NCI-H2029 treated with DMSO at 0.1 percent for 48 hours (cell line): ENCODE measurements at regions not wholly inside any gene's neighbourhood (a gene's known extent, or its start where the extent isn't known, plus 50 kb on each side); places are given as distances from the start of the nearest gene placed in this dataset.
"Not testable (repeated sequence)": the region's sequence is repeated elsewhere in the genome, so short reads cannot be mapped to it uniquely, and the experiment has no call there.

Experiments used
- DNase-seq: peaks from one replicate; lab custom pipeline; 2025; lab: John Stamatoyannopoulos, UW

DNA sequence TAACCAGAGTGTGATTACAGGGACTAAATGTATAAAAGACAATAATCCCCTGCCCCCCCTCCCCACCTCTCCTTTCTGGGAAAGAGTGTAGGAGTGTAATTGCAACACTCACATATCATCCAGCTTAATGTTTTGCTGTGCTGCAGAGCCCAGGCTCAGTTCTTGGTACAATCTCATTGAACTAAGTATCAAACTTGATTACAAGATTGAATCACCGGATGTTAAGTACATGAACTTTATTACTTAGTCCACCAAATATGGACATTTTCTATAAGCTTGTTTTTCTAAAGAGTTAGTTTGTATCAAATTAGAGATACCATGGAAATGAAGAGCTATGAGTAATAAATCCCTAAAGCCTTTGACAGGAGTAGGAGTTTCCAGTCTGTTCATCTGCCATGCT is 559.1 kb downstream of the ZNF674 start:
- no peak for DNase-seq

DNA sequence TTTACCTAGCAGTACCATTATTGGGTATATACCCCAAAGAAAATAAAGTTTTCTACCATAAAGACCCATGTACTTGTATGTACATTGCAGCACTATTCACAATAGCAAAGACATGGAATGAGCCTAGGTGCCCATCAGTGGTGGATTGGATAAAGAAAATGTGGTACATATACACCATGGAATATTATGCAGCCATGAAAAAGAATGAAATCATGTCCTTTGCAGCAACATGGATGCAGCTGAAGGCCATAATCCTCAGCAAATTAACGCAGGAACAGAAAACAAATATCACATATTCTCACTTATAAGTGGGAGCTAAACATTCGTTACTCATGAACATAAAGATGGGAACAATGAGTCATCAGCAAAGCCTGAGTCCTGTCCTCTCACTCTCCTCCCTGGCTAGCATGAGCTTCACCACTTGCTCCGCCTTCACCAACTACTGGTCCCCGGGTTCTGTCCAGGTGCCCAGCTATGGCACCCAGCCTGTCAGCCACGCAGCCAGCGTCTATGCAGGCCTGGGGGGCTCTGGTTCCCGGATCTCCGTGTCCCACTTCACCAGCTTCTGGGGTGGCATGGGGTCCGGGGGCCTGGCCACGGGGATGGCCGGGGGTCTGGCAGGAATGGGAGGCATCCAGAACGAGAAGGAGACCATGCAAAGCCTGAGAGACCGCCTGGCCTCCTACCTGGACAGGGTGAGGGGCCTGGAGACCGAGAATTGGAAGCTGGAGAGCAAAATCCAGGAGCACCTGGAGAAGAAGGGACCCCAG is 562.1 kb downstream of the ZNF674 start:
- not testable (repeated sequence) for DNase-seq

DNA sequence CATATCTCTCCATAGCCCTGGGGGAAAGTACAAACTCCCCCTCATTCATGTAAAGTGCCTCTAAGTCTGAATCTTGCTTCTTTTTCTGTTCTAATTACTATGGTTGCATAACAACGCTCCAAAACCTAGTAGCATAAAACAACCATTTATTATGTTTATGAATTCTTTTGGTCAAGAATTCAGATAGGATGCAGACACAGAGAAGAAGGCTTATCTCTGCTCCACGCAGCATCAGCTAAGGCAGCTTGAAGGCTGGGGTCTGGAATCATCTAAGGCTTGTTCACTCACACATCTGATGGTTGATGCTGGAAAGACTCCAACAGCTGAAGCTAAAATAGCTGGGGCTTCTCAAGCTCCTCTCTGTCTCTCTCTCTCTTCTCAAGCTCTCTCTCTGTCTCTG is 564.5 kb downstream of the ZNF674 start:
- DNase-seq = no peak

DNA sequence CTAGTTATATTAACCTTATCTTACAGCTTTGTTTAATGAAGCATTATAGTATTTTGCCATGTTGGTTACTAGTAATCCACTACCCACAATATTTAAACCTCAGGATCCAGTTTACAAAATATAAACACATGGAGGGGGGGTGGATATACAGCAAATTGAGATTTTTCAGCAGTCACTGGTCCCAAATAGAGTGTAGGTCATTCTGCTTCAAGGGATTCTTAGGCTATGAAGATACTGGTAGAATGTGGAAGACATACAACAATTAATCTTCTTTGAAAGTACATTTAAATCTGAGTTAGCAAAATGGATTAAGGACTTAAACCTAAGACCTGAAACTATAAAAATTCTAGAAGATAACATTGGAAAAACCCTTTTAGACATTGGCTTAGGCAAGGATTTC is 569.6 kb downstream of the ZNF674 start:
- no peak for DNase-seq

DNA sequence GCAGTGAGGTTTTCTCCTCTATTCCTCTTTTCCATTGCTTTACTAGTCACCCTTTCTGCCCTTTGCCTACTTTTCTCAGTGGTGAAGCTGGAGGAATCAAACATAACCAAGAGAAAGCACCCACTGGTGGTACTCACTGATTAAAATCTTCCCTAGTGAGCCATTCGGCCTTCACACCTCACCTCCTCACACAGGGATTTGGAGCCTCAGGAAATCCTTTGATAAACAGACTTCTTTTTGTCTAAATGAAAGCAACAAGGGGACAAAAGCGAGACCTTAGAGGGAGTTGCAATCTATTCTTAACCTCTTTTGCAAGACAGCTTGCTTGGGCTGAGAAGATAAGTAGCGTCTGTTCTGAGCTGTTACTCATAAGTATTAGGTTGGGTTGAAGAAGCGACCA is 572.6 kb downstream of the ZNF674 start:
- DNase-seq = no peak

DNA sequence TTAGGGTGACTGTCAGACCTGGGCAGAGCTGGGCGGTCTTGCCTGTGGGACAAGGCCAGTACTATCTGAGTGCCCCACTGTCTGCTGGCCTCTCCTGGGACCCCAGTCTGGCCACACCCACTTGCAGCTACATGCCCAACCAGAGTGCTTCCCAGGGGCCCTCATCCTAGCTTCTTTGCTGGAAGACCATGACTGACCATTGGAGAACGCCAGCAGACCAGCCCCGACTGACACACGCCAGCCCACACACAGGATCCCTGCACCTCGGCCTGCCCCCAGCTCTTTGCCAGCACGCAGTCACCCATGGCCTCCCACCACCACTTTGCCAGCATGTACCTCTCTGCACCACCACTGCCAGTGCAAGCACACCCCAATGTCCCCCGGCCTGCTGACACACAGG is 585.7 kb downstream of the ZNF674 start:
- no peak for DNase-seq

DNA sequence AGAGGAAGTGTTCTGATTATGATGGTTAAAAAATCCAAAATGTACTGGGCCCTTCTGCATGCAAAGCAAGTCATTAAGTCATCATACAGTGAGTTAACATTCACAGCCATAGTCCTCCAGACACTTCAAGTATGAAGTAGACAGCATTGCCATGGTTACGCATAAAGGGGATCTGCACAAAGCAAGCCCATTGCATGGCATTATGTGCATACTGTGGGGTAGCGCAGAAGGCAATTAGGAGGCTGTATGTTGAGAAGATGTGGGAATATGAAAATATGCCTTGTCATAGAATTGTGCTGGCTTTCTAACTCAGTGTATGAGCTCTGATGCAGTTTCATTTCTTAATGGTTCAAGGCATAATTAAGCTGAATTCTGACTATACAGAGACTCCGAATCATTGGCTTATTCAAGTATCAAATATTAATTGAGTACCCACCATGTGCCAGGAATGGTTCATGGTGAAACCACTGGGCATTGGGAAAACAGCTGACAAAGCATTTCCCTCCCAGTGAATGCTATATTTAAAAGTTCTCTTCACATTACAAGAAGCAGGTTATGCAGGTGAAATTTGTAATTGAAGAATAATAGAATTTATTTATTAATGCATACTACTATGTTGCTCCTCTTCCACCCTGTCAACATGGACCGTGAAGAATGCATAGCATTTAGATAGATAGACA is 588.9 kb downstream of the ZNF674 start:
- no peak for DNase-seq

DNA sequence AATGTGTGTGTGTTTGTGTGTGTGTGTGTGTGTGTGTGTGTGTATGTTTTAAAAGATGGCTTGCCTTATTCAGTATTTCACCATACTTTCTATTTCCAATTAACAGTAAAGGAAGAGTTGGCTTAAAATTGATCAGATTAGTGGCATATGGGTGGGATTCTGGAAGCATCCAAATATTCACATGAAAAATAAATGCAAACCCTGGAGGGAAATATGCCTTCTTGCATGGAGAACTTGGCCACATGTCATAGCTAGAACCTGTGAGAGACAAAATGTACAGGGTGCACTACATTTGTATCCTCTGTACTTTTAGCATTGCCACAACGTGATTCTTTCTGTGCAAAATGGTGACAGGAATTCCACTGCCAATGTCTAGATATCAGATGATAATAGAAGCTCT is 589.6 kb downstream of the ZNF674 start:
- DNase-seq = no peak

DNA sequence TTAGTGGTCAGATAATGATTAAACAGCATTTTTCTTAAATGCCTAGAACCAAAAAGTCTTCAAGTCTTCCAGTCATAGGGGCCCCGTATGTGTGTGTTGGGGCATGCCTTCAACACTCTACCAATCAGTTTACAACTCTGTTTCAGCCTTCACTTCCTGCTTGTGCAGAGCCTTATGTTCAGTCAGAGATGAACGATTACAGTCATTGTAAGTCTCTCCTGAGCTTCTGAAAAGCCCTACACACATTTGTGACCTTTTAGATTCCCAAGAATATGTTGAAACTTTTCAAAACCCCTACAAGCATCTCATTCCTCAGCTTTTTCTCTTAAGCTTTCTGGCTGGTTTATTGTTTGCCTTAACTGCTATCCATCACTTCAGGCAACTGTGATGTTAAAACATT is 591.2 kb downstream of the ZNF674 start:
- no peak for DNase-seq

DNA sequence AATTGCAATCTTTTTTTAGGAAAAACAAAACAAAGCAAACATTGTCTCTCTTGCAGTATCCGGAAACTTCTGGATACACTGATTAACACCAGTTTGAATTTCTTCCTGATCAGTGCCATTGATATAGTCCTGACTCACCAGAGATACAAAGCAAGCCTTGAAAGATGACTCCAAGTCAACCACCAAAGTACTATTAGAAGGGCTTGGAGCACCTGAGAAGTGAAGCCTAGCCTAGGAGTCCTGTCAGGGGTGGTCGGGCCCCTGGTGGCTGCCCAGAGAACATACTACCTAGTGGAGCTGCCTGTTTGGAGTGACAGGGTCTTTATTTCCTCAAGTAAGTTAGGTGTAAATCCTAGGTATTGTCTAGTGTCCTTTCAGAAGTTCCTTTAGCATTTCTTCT is 593.2 kb downstream of the ZNF674 start:
- no peak for DNase-seq

DNA sequence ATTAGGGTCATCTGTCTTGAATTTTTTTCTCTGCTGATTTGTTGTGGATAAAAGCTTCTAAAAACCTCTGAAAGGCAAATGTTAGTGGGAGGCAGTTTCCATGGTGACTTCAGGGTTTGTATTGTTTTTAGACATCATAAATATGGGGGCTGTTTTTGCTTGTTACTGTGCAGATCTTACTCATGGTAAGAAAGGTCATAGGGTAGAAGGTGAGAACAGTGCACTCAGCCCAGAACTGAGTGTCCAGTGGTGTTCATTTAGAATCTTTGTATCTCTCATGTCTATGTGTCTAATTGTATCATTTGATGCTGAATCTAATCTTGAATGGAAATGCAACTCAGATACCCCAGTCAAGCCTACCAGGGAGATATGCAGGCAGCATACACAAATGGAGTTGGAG is 609.8 kb downstream of the ZNF674 start:
- DNase-seq = no peak

DNA sequence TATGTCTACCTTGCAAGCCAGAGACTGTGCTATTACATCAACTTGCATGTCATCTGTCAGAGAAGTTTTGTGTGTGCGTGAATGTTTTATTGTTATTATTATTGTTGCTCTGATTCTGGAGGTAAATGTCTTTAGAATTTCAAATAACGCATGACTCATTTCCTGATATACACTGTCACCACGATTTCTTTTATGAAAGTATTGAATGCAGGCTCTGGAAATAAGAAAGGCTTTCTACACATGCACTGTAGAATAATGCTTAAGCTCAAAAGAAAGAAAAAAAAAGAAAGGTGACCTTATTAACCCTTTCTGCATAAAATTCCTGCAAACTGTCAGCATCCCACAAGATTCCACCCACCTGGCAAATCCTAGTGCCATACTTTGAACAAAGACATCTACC is 632.9 kb downstream of the ZNF674 start:
- DNase-seq = no peak

DNA sequence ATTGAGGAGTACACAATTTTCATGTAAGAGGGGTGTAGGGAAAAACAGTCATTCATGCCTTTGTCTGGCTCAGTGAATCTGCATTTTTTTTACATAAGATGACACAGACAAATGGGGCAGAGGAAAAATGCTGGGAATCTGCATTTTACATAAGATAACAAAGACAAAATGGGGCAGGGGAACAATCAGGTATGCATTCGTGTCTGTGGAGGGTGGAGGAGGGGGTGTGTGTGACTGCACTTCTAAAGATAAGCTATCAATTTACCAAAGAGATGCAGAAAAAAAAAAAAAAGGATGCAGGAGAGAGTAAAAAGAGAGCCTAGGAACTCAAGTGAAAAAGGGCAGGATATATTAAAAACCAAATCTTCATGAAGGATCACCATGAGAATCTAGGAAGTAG is 637.4 kb downstream of the ZNF674 start:
- DNase-seq = no peak

DNA sequence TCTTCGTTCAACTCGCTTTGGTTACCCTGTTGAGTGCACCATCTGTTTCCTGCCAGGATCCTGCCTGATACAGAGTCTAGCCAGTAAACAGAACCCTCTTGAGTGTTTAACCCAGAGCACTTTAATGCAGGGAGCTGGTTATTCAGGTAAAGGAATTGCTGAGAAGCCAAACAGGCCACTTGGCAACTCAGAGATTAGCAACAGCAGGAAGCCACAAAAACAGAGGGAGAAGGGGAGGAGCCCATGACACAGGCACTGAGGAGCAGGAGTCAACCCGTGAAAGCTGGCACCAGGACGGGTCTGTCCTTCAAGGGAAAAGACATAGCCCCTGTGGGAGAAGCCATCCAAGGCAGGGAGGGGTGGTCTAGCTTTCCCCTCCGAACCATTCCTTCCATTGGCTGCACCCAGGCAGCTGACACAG is 641.4 kb downstream of the ZNF674 start:
- DNase-seq = peak; percentile 41

DNA sequence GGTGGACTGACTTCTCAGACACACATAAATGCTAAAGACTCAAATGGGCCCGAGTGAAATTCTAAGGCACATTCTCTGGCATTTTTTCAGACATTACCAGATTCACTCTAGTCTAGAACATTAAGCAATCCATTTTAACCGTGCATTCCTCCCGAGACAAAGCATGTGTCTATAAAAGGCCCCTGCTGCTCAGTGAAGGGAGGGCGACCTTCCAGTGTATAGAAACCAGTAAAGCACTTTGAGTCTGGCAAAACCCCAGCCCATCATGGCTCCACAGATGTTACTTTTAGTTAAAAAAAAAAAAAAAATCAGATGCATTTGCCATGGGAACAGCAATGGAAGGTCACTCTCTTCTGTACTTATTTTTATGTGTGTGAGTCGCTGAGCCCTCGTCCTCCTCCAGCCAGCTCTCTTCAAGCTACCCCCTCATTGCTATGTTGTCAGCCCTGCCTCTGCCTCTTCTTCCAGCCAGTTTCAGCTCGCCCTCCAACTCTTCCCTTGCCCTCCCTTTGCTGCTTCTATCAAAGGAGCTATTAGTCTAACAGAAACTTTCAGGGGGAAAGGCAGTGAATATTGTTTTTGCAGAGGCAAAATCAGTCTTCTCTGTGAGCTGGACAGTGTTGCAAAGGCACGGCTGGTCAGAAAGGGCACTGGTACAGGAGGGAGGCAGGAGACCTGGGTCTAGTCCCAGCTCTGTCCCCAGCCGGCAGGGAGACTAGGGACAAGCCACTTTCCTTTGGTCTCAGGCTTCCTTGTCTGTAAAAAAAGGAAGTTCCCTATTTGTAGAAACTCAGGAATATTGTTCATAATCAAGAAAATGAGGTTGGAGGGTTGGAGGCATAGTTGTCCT is 644.2 kb downstream of the ZNF674 start:
- no peak for DNase-seq

DNA sequence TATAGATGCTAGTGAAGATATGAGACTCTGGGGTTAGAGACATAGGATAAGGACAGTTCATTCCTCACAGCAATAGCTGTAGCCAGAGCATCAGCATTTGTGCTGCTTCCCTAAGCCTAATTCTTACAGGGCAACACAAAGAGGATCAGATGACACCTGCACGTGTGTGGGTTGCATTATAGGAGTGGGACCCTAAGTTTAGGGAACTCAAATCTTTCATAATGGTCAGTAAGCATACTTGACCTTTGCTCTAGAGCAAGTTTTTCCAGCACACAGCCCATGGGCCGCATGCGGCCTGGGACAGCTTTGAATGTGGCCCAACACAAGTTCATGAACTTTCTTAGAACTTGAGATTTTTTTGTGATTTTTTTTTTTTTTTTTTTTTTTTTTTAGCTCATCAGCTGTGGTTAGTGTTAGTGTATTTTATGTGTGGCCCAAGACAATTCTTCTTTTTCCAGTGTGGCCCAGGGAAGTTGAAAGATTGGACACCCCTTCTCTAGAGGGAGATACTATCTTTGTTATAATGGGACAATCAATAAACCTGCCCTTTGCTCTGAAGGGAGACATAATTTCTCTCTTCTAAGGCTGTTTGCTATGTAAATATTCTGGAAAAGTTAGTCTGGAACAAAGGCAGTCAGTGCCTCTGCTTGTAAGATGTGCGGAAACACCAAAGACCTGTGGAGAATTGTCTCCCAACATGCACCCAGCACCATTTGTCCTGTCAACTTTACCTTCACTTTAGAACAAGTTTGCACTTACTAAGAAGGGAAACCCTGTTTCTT is 650.2 kb downstream of the ZNF674 start:
- DNase-seq = no peak

DNA sequence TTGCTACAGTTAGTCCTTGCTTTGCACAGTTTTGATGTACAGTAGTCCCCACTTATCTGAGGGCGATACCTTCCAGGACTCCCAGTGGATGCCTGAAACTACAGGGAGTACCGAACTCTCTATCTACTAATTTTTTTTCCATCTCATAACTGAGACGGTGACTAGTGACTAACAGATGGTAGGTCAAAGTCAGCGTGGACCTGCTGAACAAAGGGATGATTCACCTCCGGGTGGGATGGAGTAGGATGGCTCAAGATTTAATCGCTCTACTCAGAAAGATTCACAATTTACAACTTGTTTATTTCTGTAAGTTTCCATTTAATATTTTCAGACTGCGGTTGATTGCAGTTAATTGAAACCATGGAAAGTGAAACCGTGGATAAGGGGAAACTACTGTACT is 655.8 kb downstream of the ZNF674 start:
- DNase-seq = no peak

DNA sequence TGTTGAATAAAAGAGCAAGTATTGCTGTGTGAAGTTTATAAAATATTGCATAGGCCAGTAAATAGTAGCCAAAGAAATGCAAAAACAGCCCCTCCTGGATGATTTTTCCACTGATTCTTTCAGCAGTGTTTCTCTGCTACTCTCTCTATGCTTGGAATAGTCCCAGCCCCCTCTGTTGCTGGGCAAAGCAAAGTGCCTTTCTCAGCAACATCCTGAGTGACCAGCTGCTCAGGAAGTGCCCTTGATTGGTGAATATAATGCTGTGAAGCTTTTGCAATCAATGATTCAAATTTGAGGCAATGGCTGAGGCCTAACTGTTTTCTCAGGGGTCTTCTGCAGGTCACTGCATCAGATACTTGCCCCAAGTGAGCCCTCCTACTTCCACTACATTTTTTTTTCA is 656.7 kb downstream of the ZNF674 start:
- no peak for DNase-seq

DNA sequence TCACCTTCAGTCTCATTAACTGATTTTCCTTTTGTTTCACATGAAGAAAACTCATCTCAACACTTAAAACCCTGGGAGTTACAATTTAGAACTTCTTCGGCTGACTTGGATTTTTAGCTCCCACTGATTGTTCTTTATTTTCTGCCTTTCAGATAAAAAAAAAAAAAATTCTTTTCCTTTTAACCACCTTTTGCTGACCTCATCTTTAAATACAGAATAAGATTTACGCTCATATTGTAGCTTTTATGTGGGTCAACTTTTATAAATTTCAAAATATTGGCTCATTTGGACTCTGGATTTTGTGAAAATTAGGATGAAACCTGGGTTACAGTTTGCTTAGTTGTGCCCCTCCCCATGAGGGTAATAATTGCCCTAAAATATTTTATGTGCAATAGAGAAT is 659.3 kb downstream of the ZNF674 start:
- no peak for DNase-seq

DNA sequence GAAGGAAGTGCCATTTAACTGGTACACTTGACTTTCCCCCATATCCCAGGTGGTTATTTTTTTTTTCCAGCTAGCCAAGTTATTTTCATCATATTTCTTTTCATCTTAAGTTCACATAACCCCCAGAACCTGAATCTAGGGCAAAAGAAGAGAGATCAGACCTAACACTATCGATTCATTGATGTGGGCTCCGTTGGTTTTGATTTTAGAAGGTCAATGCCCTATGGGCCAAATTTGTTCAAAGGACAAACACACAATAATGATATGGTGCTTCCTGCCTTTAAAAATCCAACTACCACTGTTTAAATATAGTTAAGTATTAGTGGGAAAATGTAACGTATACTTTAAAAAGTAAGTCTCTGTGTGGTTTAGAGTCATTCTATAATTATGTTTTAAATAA is 665.7 kb downstream of the ZNF674 start:
- no peak for DNase-seq

DNA sequence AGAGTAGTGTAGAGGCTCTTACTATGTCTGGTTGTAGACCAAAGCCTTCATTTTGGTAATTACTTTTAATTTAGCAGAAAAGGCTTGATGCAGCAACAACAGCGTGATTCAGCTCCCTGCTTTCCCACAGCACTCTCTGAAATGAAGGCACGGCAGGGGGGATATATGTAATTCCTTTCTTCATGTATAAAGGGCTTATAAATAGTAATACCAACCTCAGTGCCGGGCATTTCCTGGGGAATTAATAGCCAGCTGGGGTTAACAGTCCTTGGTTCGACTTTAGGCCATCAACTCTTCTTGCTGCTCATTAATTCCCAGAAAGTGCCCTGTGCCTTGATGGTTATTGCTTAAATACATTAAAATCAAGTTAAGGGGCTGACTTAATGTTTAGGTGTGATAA is 669.0 kb downstream of the ZNF674 start:
- no peak for DNase-seq

DNA sequence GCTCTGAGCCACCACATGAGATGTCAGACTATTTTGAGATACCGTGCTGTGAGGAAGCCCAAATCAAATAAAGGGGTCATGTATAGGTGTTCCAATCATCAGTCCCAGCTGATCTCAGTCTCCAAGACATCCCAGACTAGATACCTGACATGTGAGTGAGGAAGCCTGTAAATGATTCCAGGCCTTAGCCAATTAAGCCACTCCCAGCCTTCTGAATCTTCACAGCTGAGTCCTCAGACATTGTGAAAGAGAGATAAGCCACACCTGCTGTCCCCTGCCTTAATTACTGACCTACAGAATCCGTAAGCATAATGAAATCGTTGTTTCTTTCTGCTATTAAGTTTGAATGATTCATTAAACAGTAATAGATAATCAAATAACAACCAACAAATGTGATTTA is 671.4 kb downstream of the ZNF674 start:
- no peak for DNase-seq
